ENCODE measurements at regions not wholly inside any gene's neighbourhood (a gene's known extent, or its start where the extent isn't known, plus 50 kb on each side); places are given as distances from the start of the nearest gene placed in this dataset.

- no peak overlapping the region for H3K27ac Mint-ChIP-seq (ENCODE audit: unreplicated experiment)
- no peak overlapping the region for H3K4me3 ChIP-seq (ENCODE audit: low read depth, low read length)
- no peaks in the 10 kb centered on the region for H3K9me3 Mint-ChIP-seq (ENCODE audit: unreplicated experiment)
- intact Hi-C loops (cut with micrococcal nuclease; ENCODE audit: unreplicated experiment): no loop called here
- H3K27me3 ChIP-seq (replicated peaks; ENCODE audit: control insufficient read depth, insufficient read depth, low read length): no peaks in the 10 kb centered on the region
- POLR2A ChIA-PET: no interaction called here
- no peaks in the 10 kb centered on the region for H3K9me3 ChIP-seq
- H3K36me3 Mint-ChIP-seq (ENCODE audit: insufficient read depth, unreplicated experiment): no peaks in the 10 kb centered on the region
- TF ChIP-seq CTCF (IDR thresholded peaks at IDR 0.05; ENCODE audit: insufficient read depth in 1 of 2, low read depth in 1 of 2, low read length in 1 of 2, severe bottlenecking in 1 of 2, unreplicated experiment in 1 of 2): no peak
- CTCF ChIA-PET: no interaction called here
- no peak for DNase-seq
- no TSS peak for BruUV-seq (replicated peaks)
- peaks cover 12% of the 10 kb centered on the region for H3K27me3 Mint-ChIP-seq (ENCODE audit: insufficient read depth, unreplicated experiment)
- no peaks in the 10 kb centered on the region for H3K4me1 Mint-ChIP-seq (ENCODE audit: low read depth, unreplicated experiment)
- H3K36me3 ChIP-seq (ENCODE audit: control insufficient read depth, insufficient read depth, low read length): no peaks in the 10 kb centered on the region
- H3K4me3 Mint-ChIP-seq (ENCODE audit: unreplicated experiment): no peak overlapping the region
- no peaks in the 10 kb centered on the region for H3K4me1 ChIP-seq
Observed at GRCh38 chrX:39117101-39117500, 315.8 kb downstream of the MID1IP1 start.

GRCh38 chrX:39121903-39122302, 320.6 kb downstream of the MID1IP1 start:
- Mint-ChIP-seq H3K4me3 (ENCODE audit: unreplicated experiment) (no peak overlapping the region), H3K9me3 (ENCODE audit: unreplicated experiment) (no peaks in the 10 kb centered on the region), H3K27ac (ENCODE audit: unreplicated experiment) (no peak overlapping the region), H3K4me1 (ENCODE audit: low read depth, unreplicated experiment) (no peaks in the 10 kb centered on the region), H3K27me3 (ENCODE audit: insufficient read depth, unreplicated experiment) (peaks cover 12% of the 10 kb centered on the region), H3K36me3 (ENCODE audit: insufficient read depth, unreplicated experiment) (no peaks in the 10 kb centered on the region)
- no peak overlapping the region for H3K4me3 ChIP-seq (ENCODE audit: low read depth, low read length)
- TF ChIP-seq CTCF (IDR thresholded peaks at IDR 0.05; ENCODE audit: insufficient read depth in 1 of 2, low read depth in 1 of 2, low read length in 1 of 2, severe bottlenecking in 1 of 2, unreplicated experiment in 1 of 2): no peak
- BruUV-seq (replicated peaks): no TSS peak
- H3K4me1 ChIP-seq: no peaks in the 10 kb centered on the region
- intact Hi-C loops (cut with micrococcal nuclease; ENCODE audit: unreplicated experiment): no loop called here
- no peaks in the 10 kb centered on the region for H3K27me3 ChIP-seq (replicated peaks; ENCODE audit: control insufficient read depth, insufficient read depth, low read length)
- DNase-seq: no peak
- POLR2A ChIA-PET: no interaction called here
- no peaks in the 10 kb centered on the region for H3K9me3 ChIP-seq
- H3K36me3 ChIP-seq (ENCODE audit: control insufficient read depth, insufficient read depth, low read length): no peaks in the 10 kb centered on the region
- CTCF ChIA-PET: no interaction called here

DNA sequence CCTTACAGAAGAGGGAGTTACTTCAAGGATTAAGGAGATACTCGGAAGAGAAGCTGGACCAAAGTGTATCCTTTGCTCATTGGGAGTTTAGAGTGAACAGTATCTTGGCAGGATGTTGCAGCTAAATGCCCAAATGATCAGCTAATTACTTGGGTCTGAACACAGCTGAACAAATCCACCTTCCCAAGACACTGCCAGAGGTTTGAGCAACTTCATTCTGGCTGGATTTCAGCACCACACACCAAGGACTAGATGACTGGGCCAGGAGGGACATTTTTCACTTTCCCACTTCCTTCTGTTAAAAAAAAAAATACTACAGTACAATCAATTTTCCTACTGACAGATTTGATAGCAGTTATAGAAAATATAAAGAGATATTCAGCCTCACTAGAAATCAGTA, 324.6 kb downstream of the MID1IP1 start:
- H3K9me3 ChIP-seq: no peaks in the 10 kb centered on the region
- ChIA-PET CTCF (no interaction called here), POLR2A (no interaction called here)
- no peaks in the 10 kb centered on the region for H3K27me3 ChIP-seq (replicated peaks; ENCODE audit: control insufficient read depth, insufficient read depth, low read length)
- no peaks in the 10 kb centered on the region for H3K4me1 Mint-ChIP-seq (ENCODE audit: low read depth, unreplicated experiment)
- TF ChIP-seq CTCF (IDR thresholded peaks at IDR 0.05; ENCODE audit: insufficient read depth in 1 of 2, low read depth in 1 of 2, low read length in 1 of 2, severe bottlenecking in 1 of 2, unreplicated experiment in 1 of 2): no peak
- no TSS peak for BruUV-seq (replicated peaks)
- H3K4me3 Mint-ChIP-seq (ENCODE audit: unreplicated experiment): no peak overlapping the region
- H3K36me3 Mint-ChIP-seq (ENCODE audit: insufficient read depth, unreplicated experiment): no peaks in the 10 kb centered on the region
- H3K27ac Mint-ChIP-seq (ENCODE audit: unreplicated experiment): no peak overlapping the region
- no peaks in the 10 kb centered on the region for H3K27me3 Mint-ChIP-seq (ENCODE audit: insufficient read depth, unreplicated experiment)
- no peak overlapping the region for H3K4me3 ChIP-seq (ENCODE audit: low read depth, low read length)
- no peaks in the 10 kb centered on the region for H3K9me3 Mint-ChIP-seq (ENCODE audit: unreplicated experiment)
- H3K4me1 ChIP-seq: no peaks in the 10 kb centered on the region
- no peaks in the 10 kb centered on the region for H3K36me3 ChIP-seq (ENCODE audit: control insufficient read depth, insufficient read depth, low read length)
- intact Hi-C loops (cut with micrococcal nuclease; ENCODE audit: unreplicated experiment): no loop called here
- DNase-seq: no peak

All from Caco-2 (cell line).